ENCODE measurements at regions not wholly inside any gene's neighbourhood (a gene's known extent, or its start where the extent isn't known, plus 50 kb on each side); places are given as distances from the start of the nearest gene placed in this dataset.
"Not testable (repeated sequence)": the region's sequence is repeated elsewhere in the genome, so short reads cannot be mapped to it uniquely, and the experiment has no call there.

GRCh38 chr16:29274055-29275035 is 132.2 kb downstream of the NPIPB11 start:
- not testable (repeated sequence) for DNase-seq (ENCODE audit: low read depth)

DNA sequence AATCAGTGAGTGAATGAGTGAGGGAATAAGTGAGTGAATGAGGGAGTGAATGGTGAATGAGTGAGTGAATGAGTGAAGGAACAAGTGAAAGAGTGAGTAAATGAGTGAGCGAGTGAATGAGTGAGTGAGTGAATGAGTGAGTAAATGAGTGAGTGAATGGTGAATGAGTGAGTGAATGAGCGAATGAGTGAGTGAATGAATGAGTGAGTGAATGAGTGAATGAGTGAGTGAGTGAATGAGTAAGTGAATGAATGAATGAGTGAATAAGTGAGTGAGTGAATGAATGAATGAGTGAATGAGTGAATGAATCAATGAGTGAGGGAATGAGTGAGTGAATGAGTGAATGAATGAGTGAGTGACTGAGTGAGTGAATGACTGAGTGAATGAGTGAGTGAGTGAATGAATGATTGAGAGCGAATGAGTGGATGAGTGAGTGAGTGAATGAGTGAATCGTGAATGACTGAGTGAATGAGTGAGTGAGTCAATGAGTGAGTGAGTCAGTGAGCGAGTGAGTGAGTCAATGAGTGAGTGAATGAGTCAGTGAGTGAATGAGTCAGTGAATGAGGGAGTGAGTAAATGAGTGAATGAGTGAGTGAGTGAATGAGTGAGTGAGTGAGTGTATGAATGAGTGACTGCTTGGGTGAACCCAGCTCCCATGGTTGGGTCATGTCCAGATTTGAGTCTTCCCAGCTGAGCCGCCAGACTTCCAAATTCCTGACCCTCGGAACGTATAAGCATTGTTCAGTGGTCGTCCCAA is 133.0 kb downstream of the NPIPB11 start:
- not testable (repeated sequence) for DNase-seq (ENCODE audit: low read depth)

- DNase-seq (ENCODE audit: low read depth) = not testable (repeated sequence)
Measured at GRCh38 chr16:29271721-29272675, 134.5 kb downstream of the NPIPB11 start.

GRCh38 chr16:29270923-29271322 is 135.6 kb downstream of the NPIPB11 start:
- not testable (repeated sequence) for DNase-seq (ENCODE audit: low read depth)

GRCh38 chr16:29270033-29270432 is 136.5 kb downstream of the NPIPB11 start:
- not testable (repeated sequence) for DNase-seq (ENCODE audit: low read depth)

- not testable (repeated sequence) for DNase-seq (ENCODE audit: low read depth)
Measured at GRCh38 chr16:29269192-29269811, 137.2 kb downstream of the NPIPB11 start.

DNA sequence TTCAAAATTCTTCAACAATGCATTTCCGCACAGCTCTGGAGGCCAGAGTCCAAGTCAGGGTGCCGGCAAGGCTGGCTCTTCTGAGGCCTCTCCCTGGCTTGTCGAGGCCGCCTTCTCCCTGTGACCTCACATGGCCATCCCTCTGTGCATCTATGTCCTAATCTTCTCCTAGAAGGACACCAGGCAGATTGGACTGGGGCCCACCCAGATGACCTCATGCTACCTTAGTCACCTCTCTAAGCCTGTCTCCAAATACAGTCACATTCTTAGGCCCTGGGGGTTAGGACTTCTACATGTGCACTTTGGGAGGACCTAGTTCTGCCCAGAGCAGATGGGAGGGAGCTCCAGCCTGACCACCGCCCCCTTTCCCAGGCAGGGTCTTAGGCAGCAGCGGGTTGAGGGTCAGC is 137.7 kb downstream of the NPIPB11 start:
- not testable (repeated sequence) for DNase-seq (ENCODE audit: low read depth)

- not testable (repeated sequence) for DNase-seq (ENCODE audit: low read depth)
Measured at GRCh38 chr16:29268348-29268747, 138.2 kb downstream of the NPIPB11 start.

GRCh38 chr16:29267891-29268290 is 138.6 kb downstream of the NPIPB11 start:
- DNase-seq (ENCODE audit: low read depth) = not testable (repeated sequence)

- DNase-seq (ENCODE audit: low read depth) = not testable (repeated sequence)
Measured at GRCh38 chr16:29267055-29267619, 139.4 kb downstream of the NPIPB11 start.

DNA sequence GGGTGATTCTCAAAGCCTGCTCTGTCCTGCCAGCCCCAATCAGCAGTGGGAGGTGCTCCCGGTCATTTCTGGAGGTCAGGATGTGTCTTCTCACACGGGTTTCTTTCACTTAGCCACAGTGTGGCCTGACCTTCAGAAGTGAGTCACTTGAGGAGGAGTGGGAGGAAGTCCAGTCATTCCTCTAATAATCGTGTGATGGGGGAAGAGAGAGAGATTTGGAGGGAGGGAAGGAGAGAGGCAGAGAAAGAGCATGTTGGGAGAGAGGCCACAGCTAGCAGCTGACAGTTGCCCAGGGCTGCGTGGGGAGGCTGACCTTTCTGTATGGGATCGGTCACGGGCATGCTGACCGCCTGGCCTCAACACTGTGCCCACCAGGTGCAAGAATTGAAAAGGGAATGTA is 139.9 kb downstream of the NPIPB11 start:
- not testable (repeated sequence) for DNase-seq (ENCODE audit: low read depth)

DNA sequence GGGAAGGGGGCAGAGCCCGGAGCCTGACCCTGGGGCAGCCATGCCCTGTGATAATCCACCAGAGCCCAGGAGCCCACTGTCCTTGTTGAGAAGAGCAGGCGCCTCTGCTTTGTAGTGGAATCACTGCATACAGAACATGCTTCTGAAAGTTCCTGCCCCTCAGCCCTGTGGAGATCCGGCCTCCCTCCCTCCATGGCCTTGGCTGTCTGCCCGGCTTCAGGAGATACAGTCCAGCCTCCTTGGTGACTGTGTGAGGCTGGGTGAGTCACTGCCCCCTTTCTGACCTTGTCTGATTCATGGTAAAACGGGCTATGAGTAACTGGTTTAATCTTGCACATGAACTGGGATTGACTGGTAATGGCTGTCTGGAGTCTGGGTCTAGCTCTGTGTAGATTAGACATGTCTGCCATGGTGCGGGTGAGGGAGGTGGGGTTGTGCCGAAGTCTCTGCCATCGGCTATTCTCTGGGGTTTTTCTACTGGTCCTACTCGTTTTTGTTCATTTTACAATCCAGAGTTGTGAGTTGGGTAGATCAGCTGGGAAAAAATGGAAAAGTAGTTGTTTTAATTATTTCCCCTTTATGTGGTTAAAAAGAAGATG is 141.2 kb downstream of the NPIPB11 start:
- peak; percentile 92 for DNase-seq (ENCODE audit: low read depth)

- DNase-seq (ENCODE audit: low read depth) = not testable (repeated sequence)
Measured at GRCh38 chr16:29264080-29264837, 142.3 kb downstream of the NPIPB11 start.

DNA sequence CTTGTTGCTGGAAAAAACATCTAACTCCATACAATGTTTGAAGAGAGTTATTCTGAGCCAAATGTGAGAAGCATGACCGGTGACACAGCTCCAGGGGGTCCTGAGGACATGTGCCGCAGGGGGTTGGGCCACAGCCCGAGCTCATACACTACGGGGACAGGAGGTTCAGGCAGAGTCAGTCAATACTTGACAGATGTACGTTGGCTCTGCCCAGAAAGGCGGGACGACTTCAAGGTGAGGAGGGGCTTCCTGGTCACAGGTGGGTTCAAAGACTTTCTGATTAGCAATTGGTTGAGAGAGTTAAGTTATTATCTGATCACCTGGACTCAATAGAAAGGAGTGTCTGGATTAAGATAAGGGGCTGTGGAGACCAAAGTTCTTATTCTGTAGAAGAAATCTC is 143.8 kb downstream of the NPIPB11 start:
- not testable (repeated sequence) for DNase-seq (ENCODE audit: low read depth)

DNA sequence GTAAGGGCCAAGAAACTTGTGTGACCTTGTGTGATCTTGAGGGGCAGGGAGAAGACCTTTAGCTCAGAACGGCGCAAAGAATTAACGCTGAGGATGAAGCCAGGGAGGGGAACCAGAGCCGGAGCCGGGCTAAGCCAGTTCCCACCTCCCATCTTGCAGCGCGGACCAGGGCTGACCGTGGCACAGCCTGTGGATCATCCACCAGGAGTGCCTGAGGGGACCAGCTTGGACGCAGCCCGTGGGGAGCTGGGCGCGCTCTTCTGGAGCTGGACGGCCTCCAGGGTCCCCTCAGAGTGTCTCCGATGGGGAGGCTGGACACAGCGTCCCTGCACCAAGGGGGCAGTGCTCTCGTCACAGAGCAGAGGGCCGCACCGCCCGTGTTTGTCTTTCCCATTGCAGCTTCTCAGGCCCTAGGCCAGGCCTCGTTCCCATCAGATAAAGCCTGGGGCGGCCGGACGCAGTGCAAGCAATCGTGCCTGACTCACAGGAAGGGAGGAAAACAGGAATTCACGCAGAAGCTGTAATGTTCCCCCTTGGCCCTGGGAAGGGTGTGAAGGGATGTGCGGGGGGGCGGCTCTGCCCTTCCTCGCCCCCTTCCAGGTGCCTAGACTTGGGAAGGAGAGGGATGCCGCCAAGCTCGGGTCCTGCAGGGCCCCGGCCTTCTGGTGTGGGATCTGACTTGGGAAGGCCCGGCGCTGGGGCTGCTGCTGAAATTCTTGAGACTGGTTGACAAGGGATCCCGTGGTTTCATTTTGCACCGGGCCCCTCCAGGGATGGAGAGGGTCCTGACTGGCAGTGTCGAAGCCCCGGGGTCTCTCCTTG is 144.9 kb downstream of the NPIPB11 start:
- DNase-seq (ENCODE audit: low read depth) = not testable (repeated sequence)

DNA sequence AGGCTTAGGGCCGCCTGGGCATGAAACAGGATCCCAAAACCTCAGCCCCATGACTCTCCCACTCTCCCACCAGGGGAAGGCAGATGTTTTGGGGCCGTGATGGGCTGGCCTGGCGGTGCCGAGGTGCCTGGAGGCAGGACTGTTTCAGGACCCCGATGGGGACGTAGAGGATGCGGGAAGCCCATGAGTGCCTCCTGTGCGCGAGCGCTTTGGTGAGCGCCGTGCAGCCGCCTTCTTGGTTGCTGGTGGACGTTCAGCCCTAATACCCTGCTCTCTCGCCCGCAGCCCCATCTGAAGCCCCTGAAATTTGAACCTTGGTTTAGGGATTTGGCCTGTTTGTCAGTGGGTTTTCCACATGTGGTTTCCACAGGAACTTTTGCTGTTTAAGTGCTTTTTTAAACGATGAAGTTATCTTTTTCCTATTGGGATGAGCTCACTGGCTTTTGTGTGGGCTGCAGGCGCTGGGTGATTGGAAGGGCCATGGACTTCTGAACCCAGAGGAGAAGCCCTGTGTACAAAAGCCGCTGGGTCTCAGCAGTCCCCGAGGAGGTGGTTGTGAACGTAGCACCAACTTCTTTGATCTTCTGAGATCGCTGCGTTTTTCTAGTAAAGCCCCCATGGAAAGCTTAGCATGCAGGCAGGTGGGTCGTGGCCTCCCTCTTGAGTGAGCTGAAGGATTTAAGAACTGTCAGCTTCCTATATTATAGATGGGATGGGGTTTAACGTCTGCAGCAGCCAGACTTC is 145.7 kb downstream of the NPIPB11 start:
- DNase-seq (ENCODE audit: low read depth) = not testable (repeated sequence)

GRCh38 chr16:29259635-29260457 is 146.7 kb downstream of the NPIPB11 start:
- DNase-seq (ENCODE audit: low read depth) = not testable (repeated sequence)
